ENCODE measurements at regions not wholly inside any gene's neighbourhood (a gene's known extent, or its start where the extent isn't known, plus 50 kb on each side); places are given as distances from the start of the nearest gene placed in this dataset.

GRCh38 chr6:41441598-41442351, 104.4 kb upstream of the FOXP4 start:
- ChIA-PET POLR2A (ENCODE audit: unreplicated experiment) (no interaction called here), CTCF (no interaction called here)
- peaks cover 54% of the 10 kb centered on the region for H3K27me3 ChIP-seq (ENCODE audit: low read length)
- no peak overlapping the region for H3K9ac ChIP-seq (ENCODE audit: low read length)
- no peaks in the 10 kb centered on the region for H3K79me2 ChIP-seq (ENCODE audit: low read length)
- no peaks in the 10 kb centered on the region for H3K36me3 ChIP-seq (ENCODE audit: low read depth, low read length)
- H4K20me1 ChIP-seq (ENCODE audit: low read length): no peaks in the 10 kb centered on the region
- no peaks in the 10 kb centered on the region for H3F3A ChIP-seq (ENCODE audit: low read length, unreplicated experiment)
- H2AFZ ChIP-seq (ENCODE audit: low read length): no peak overlapping the region
- H3K27ac ChIP-seq (ENCODE audit: low read length): no peak overlapping the region
- no peak overlapping the region for H3K4me3 ChIP-seq (ENCODE audit: low read length)
- H3K4me1 ChIP-seq (ENCODE audit: insufficient read depth, low read length): no peaks in the 10 kb centered on the region
- intact Hi-C loops (cut with micrococcal nuclease): no loop called here
- H3K4me2 ChIP-seq (ENCODE audit: low read length): no peak overlapping the region
- H3K9me2 ChIP-seq (replicated peaks; ENCODE audit: low read length): no peaks in the 10 kb centered on the region
- no TSS peak for BruUV-seq (replicated peaks)
- DNase-seq: no peak
- TF ChIP-seq EZH2 (IDR thresholded peaks at IDR 0.05; ENCODE audit: low read length, unreplicated experiment) (no peak), EZH2phosphoT487 (IDR thresholded peaks at IDR 0.05; ENCODE audit: borderline replicate concordance, low read length) (no peak), CTCF (conservative IDR thresholded peaks at IDR 0.05; ENCODE audit: low read depth, low read length) (no peak)
- no peaks in the 10 kb centered on the region for H3K9me3 ChIP-seq (ENCODE audit: low read length)
- no peak for ATAC-seq

- no peak overlapping the region for H3K9ac ChIP-seq (ENCODE audit: low read length)
- TF ChIP-seq CTCF (conservative IDR thresholded peaks at IDR 0.05; ENCODE audit: low read depth, low read length): no peak
- no peak for TF ChIP-seq EZH2 (IDR thresholded peaks at IDR 0.05; ENCODE audit: low read length, unreplicated experiment)
- TF ChIP-seq EZH2phosphoT487 (IDR thresholded peaks at IDR 0.05; ENCODE audit: borderline replicate concordance, low read length): no peak
- no peaks in the 10 kb centered on the region for H3K9me3 ChIP-seq (ENCODE audit: low read length)
- no peaks in the 10 kb centered on the region for H3K4me1 ChIP-seq (ENCODE audit: insufficient read depth, low read length)
- no peaks in the 10 kb centered on the region for H3F3A ChIP-seq (ENCODE audit: low read length, unreplicated experiment)
- intact Hi-C loops (cut with micrococcal nuclease): no loop called here
- no TSS peak for BruUV-seq (replicated peaks)
- H3K27ac ChIP-seq (ENCODE audit: low read length): no peak overlapping the region
- H2AFZ ChIP-seq (ENCODE audit: low read length): no peak overlapping the region
- ChIA-PET CTCF (no interaction called here), POLR2A (ENCODE audit: unreplicated experiment) (no interaction called here)
- DNase-seq (no peak), ATAC-seq (no peak)
- H3K9me2 ChIP-seq (replicated peaks; ENCODE audit: low read length): no peaks in the 10 kb centered on the region
- H3K27me3 ChIP-seq (ENCODE audit: low read length): peaks cover 52% of the 10 kb centered on the region
- no peaks in the 10 kb centered on the region for H3K36me3 ChIP-seq (ENCODE audit: low read depth, low read length)
- no peak overlapping the region for H3K4me2 ChIP-seq (ENCODE audit: low read length)
- no peak overlapping the region for H3K4me3 ChIP-seq (ENCODE audit: low read length)
- no peaks in the 10 kb centered on the region for H4K20me1 ChIP-seq (ENCODE audit: low read length)
- no peaks in the 10 kb centered on the region for H3K79me2 ChIP-seq (ENCODE audit: low read length)
Measured at GRCh38 chr6:41442352-41442672, 103.9 kb upstream of the FOXP4 start.

- POLR2A ChIA-PET (ENCODE audit: unreplicated experiment): no interaction called here
- no peaks in the 10 kb centered on the region for H3K36me3 ChIP-seq (ENCODE audit: low read depth, low read length)
- intact Hi-C loops (cut with micrococcal nuclease): no loop called here
- H3K4me3 ChIP-seq (ENCODE audit: low read length): no peak overlapping the region
- no peaks in the 10 kb centered on the region for H3K4me1 ChIP-seq (ENCODE audit: insufficient read depth, low read length)
- DNase-seq (no peak), ATAC-seq (peak; percentile 24; the same call in 1 of the 2 replicates)
- peaks cover 47% of the 10 kb centered on the region for H3K27me3 ChIP-seq (ENCODE audit: low read length)
- H3K79me2 ChIP-seq (ENCODE audit: low read length): no peaks in the 10 kb centered on the region
- H3F3A ChIP-seq (ENCODE audit: low read length, unreplicated experiment): no peaks in the 10 kb centered on the region
- H4K20me1 ChIP-seq (ENCODE audit: low read length): no peaks in the 10 kb centered on the region
- no peak overlapping the region for H3K27ac ChIP-seq (ENCODE audit: low read length)
- CTCF ChIA-PET: interaction anchor here (0.6 kb wide), 1 partner anchor 46 kb away, joined by 3 read pairs; no protein-coding TSS in a partner anchor
- no TSS peak for BruUV-seq (replicated peaks)
- peak overlapping the region; percentile 41; the same call in 1 of the 2 replicates for H3K4me2 ChIP-seq (ENCODE audit: low read length)
- H2AFZ ChIP-seq (ENCODE audit: low read length): peak overlapping the region; percentile 45; the same call in 1 of the 2 replicates
- H3K9me2 ChIP-seq (replicated peaks; ENCODE audit: low read length): no peaks in the 10 kb centered on the region
- TF ChIP-seq EZH2 (IDR thresholded peaks at IDR 0.05; ENCODE audit: low read length, unreplicated experiment) (no peak), EZH2phosphoT487 (IDR thresholded peaks at IDR 0.05; ENCODE audit: borderline replicate concordance, low read length) (no peak), CTCF (conservative IDR thresholded peaks at IDR 0.05; ENCODE audit: low read depth, low read length) (peak; percentile 60)
- no peak overlapping the region for H3K9ac ChIP-seq (ENCODE audit: low read length)
- no peaks in the 10 kb centered on the region for H3K9me3 ChIP-seq (ENCODE audit: low read length)
Measured at GRCh38 chr6:41442800-41443501, 103.2 kb upstream of the FOXP4 start.

Data from PC-3 (cell line).